ENCODE measurements at regions not wholly inside any gene's neighbourhood (a gene's known extent, or its start where the extent isn't known, plus 50 kb on each side); places are given as distances from the start of the nearest gene placed in this dataset.

GRCh38 chr3:25090698-25091453 is 337.2 kb upstream of the RARB start:
- no peaks in the 10 kb centered on the region for H3K36me3 ChIP-seq (ENCODE audit: control insufficient read depth in 2 of 4, insufficient read depth in 4 of 4, low read length in 3 of 4)
- H3K4me2 ChIP-seq (ENCODE audit: insufficient read depth in 1 of 2, low read depth in 2 of 2, low read length in 2 of 2): no peak overlapping the region
- no peak overlapping the region for H4K91ac ChIP-seq (replicated peaks; ENCODE audit: insufficient read length, low read length)
- H3K56ac ChIP-seq (replicated peaks; ENCODE audit: insufficient read length, low read depth, low read length): no peak overlapping the region
- H3K27me3 ChIP-seq (replicated peaks in 1 of 4; ENCODE audit: control insufficient read depth in 3 of 4, extremely low read depth in 1 of 4, insufficient read depth in 3 of 4, low read length in 3 of 4): no peaks in the 10 kb centered on the region
- no peak overlapping the region for H2AK5ac ChIP-seq (ENCODE audit: low read depth, low read length)
- no peak overlapping the region for H2BK15ac ChIP-seq (ENCODE audit: low read length)
- no peak overlapping the region for H3K4me3 ChIP-seq (ENCODE audit: extremely low read depth in 1 of 4, insufficient read depth in 2 of 4, low read depth in 3 of 4, low read length in 4 of 4)
- peaks cover 0 to 3% (median 0%) of the 10 kb centered on the region in 4 experiments; a peak in 1 of 7 replicates for H3K4me1 ChIP-seq (replicated peaks in 1 of 4; ENCODE audit: control insufficient read depth in 3 of 4, insufficient read depth in 4 of 4, low read length in 3 of 4)
- POLR2A ChIA-PET (ENCODE audit: partially characterized antibody): no interaction called here
- H4K20me1 ChIP-seq (replicated peaks in 1 of 2; ENCODE audit: control insufficient read depth in 1 of 2, insufficient read depth in 2 of 2, low read length in 2 of 2): no peaks in the 10 kb centered on the region
- no peaks in the 10 kb centered on the region for H3K79me2 ChIP-seq (ENCODE audit: control insufficient read depth in 1 of 2, insufficient read depth in 2 of 2, low read length in 2 of 2)
- no peak overlapping the region for H4K5ac ChIP-seq (ENCODE audit: insufficient read length, low read depth, low read length)
- H3K14ac ChIP-seq (ENCODE audit: insufficient read length): no peak overlapping the region
- 0 out of 2 replicates have a peak overlapping the region, but pooled peaks have one; percentile 15 for H2BK20ac ChIP-seq (ENCODE audit: low read length)
- 0 out of 2 replicates have a peak overlapping the region, but pooled peaks have one; percentile 12 for H2AFZ ChIP-seq (ENCODE audit: low read length)
- H3K27ac ChIP-seq (ENCODE audit: low read depth, low read length): no peak overlapping the region
- no peak overlapping the region for H3K23ac ChIP-seq (ENCODE audit: insufficient read length)
- H2BK5ac ChIP-seq (ENCODE audit: low read depth, low read length): no peak overlapping the region
- no peaks in the 10 kb centered on the region for H3K79me1 ChIP-seq (ENCODE audit: low read depth, low read length)
- no peaks in the 10 kb centered on the region for H3K23me2 ChIP-seq (ENCODE audit: low read depth, low read length)
- FAIRE-seq: no peak
- H2BK12ac ChIP-seq (ENCODE audit: low read depth, low read length): no peak overlapping the region
- H3K9me3 ChIP-seq (ENCODE audit: insufficient read depth in 2 of 2, low read depth in 1 of 2, low read length in 1 of 2): no peaks in the 10 kb centered on the region
- H3K4ac ChIP-seq (replicated peaks; ENCODE audit: insufficient read length, low read depth, low read length): no peak overlapping the region
- no peak overlapping the region for H3K9ac ChIP-seq (replicated peaks in 1 of 4; ENCODE audit: extremely low read depth in 1 of 4, low read depth in 3 of 4, low read length in 3 of 4)
- CTCF ChIA-PET (ENCODE audit: partially characterized antibody): interaction anchor here (2.0 kb wide), 1 partner anchor 79 kb away, joined by 5 read pairs; no protein-coding TSS in a partner anchor
- no peak overlapping the region for H2BK120ac ChIP-seq (replicated peaks; ENCODE audit: low read depth, low read length)
- no peak for DNase-seq (ENCODE audit: low read depth in 1 of 2, low spot score in 2 of 2)
- 92% methylated on average over 6 of the region's 6 CpGs; no CpG with 5 or more reads in 1 of the 2 experiments for WGBS, 2 experiments (ENCODE audit: extremely low coverage in 1 of 2, insufficient coverage in 1 of 2, insufficient read length in 1 of 2, insufficient replicate concordance in 2 of 2, low coverage in 1 of 2, low lambda C conversion rate in 2 of 2, missing lambda C conversion rate in 1 of 2)
- no peak overlapping the region for H3K18ac ChIP-seq (ENCODE audit: extremely low read depth, low read length)
- no peak overlapping the region for H4K8ac ChIP-seq (ENCODE audit: extremely low read depth, insufficient read depth, low read length)
- no peak for TF ChIP-seq BACH1 (IDR thresholded peaks at IDR 0.05; ENCODE audit: low read length)
- no peak for TF ChIP-seq POLR2AphosphoS5 (IDR thresholded peaks at IDR 0.05; ENCODE audit: low read depth, low read length)
- TF ChIP-seq NANOG (IDR thresholded peaks at IDR 0.05; ENCODE audit: insufficient read depth, low read depth, low read length, poor library complexity, severe bottlenecking): no peak
- TF ChIP-seq TAF7 (optimal IDR thresholded peaks at IDR 0.05; ENCODE audit: borderline replicate concordance, low read depth, low read length): no peak
- TF ChIP-seq SP1 (IDR thresholded peaks at IDR 0.05; ENCODE audit: low read depth, low read length): no peak
- TF ChIP-seq GTF2F1 (IDR thresholded peaks at IDR 0.05; ENCODE audit: borderline replicate concordance, low read depth, low read length): no peak
- no peak for TF ChIP-seq BCL11A (IDR thresholded peaks at IDR 0.05; ENCODE audit: low read depth in 2 of 2, low read length in 2 of 2)
- no peak for TF ChIP-seq SP2 (IDR thresholded peaks at IDR 0.05; ENCODE audit: low read length)
- no peak for TF ChIP-seq EZH2 (IDR thresholded peaks at IDR 0.05; ENCODE audit: low read depth, low read length, severe bottlenecking)

All from H1 (cell line).